Liver (tissue), 8 donors: ENCODE measurements at regions not wholly inside any gene's neighbourhood (a gene's known extent, or its start where the extent isn't known, plus 50 kb on each side); places are given as distances from the start of the nearest gene placed in this dataset.

ENCODE experiments used
- DNase-seq: peaks from one replicate; pipeline ENCODE4 v3.0.0-alpha.2; 2017; ENCODE audit warnings: low spot score
- H3K27ac ChIP-seq, 2 donors: one replicate each; pipeline ENCODE4 v1.7.0; 2013; ENCODE audit warnings: inconsistent platforms in 2 of 2, low read length in 2 of 2, control low read depth in 1 of 2, low read depth in 1 of 2, mild to moderate bottlenecking in 1 of 2
- H3K27me3 ChIP-seq, 4 donors: one replicate each; pipeline versions ENCODE4 v1.6.1 to v1.7.0; 2013; ENCODE audit warnings: low read length in 3 of 4, inconsistent platforms in 1 of 4, mild to moderate bottlenecking in 1 of 4, moderate library complexity in 1 of 4; ENCODE audit not compliant: control insufficient read depth in 4 of 4, insufficient read depth in 4 of 4
- H3K36me3 ChIP-seq, 4 donors: one replicate each; pipeline versions ENCODE4 v1.6.1 to v1.7.0; 2013; ENCODE audit warnings: low read length in 3 of 4, mild to moderate bottlenecking in 3 of 4, low read depth in 1 of 4, moderate library complexity in 1 of 4; ENCODE audit not compliant: control insufficient read depth in 4 of 4, insufficient read depth in 3 of 4
- H3K4me1 ChIP-seq, 4 donors: one replicate each; pipeline versions ENCODE4 v1.6.1 to v1.7.0; 2013; ENCODE audit warnings: low read length in 3 of 4, mild to moderate bottlenecking in 3 of 4, moderate library complexity in 1 of 4; ENCODE audit not compliant: control insufficient read depth in 4 of 4, insufficient read depth in 4 of 4
- H3K4me3 ChIP-seq, 3 donors: one replicate each; pipeline versions ENCODE4 v1.6.1 to v1.7.0; 2013; ENCODE audit warnings: low read length in 3 of 3, control low read depth in 1 of 3, low read depth in 1 of 3, mild to moderate bottlenecking in 1 of 3
- H3K9ac ChIP-seq, 2 donors: one replicate each; pipeline ENCODE4 v1.7.0; 2013; ENCODE audit warnings: low read length in 2 of 2, mild to moderate bottlenecking in 2 of 2, moderate library complexity in 2 of 2, control low read depth in 1 of 2, low read depth in 1 of 2
- H3K9me3 ChIP-seq, 4 donors: one replicate each; pipeline versions ENCODE4 v1.6.1 to v1.7.0; 2013; ENCODE audit warnings: low read length in 3 of 4; ENCODE audit not compliant: control insufficient read depth in 4 of 4
- ATF3 ChIP-seq: IDR thresholded peaks from 2 replicates; pipeline ENCODE4 v1.6.1; 2016; ENCODE audit warnings: antibody characterized with exemption
- CTCF ChIP-seq: fragments of 150-350 bp; IDR thresholded peaks from 2 replicates; pipeline ENCODE4 v1.5.1; 2017; ENCODE audit warnings: improper control_type of control experiment, low read depth, low read length; ENCODE audit not compliant: missing input control
- EGR1 ChIP-seq, 2 donors: IDR thresholded peaks; 2 replicates each; pipeline ENCODE4 v1.6.1; 2016 to 2018; ENCODE audit warnings: antibody characterized with exemption in 2 of 2, low read depth in 2 of 2
- FOXA1 ChIP-seq: IDR thresholded peaks from 2 replicates; pipeline ENCODE4 v1.6.1; 2016; ENCODE audit warnings: antibody characterized with exemption
- FOXA2 ChIP-seq: IDR thresholded peaks from 2 replicates; pipeline ENCODE4 v1.6.1; 2016; ENCODE audit warnings: antibody characterized with exemption
- GABPA ChIP-seq, 2 donors: IDR thresholded peaks in 1 of 2; conservative IDR thresholded peaks in 1 of 2; 2 replicates each; pipeline ENCODE4 v1.6.1; 2016; ENCODE audit warnings: antibody characterized with exemption in 2 of 2, mild to moderate bottlenecking in 1 of 2, moderate library complexity in 1 of 2
- HNF4G ChIP-seq: IDR thresholded peaks from 2 replicates; pipeline ENCODE4 v1.6.1; 2016; ENCODE audit warnings: antibody characterized with exemption
- JUND ChIP-seq, 2 donors: IDR thresholded peaks; 2 replicates each; pipeline ENCODE4 v1.6.1; 2016; ENCODE audit warnings: antibody characterized with exemption in 2 of 2
- MAX ChIP-seq: IDR thresholded peaks from 2 replicates; pipeline ENCODE4 v1.6.1; 2016; ENCODE audit warnings: antibody characterized with exemption
- NR2F2 ChIP-seq: IDR thresholded peaks from 2 replicates; pipeline ENCODE4 v1.6.1; 2016; ENCODE audit warnings: antibody characterized with exemption
- RAD21 ChIP-seq, 2 donors: IDR thresholded peaks; 2 replicates each; pipeline ENCODE4 v1.6.1; 2016; ENCODE audit warnings: antibody characterized with exemption in 2 of 2, mild to moderate bottlenecking in 2 of 2
- SP1 ChIP-seq: IDR thresholded peaks from 2 replicates; pipeline ENCODE4 v1.6.1; 2018; ENCODE audit warnings: antibody characterized with exemption, mild to moderate bottlenecking
- TAF1 ChIP-seq: conservative IDR thresholded peaks from 2 replicates; pipeline ENCODE4 v1.6.1; 2016; ENCODE audit warnings: antibody characterized with exemption, mild to moderate bottlenecking
- YY1 ChIP-seq: IDR thresholded peaks from 2 replicates; pipeline ENCODE4 v1.6.1; 2016; ENCODE audit warnings: antibody characterized with exemption, mild to moderate bottlenecking
- ZBTB33 ChIP-seq: IDR thresholded peaks from 2 replicates; pipeline ENCODE4 v1.6.1; 2016; ENCODE audit warnings: antibody characterized with exemption
- WGBS: extraction: QIAGEN DNeasy Blood & Tissue Kit; methylation state at CpG from one replicate; pipeline ENCODE4 v1.1.7; 2013; 5-methylcytosine and 5-hydroxymethylcytosine counted together
- donor health status: healthy.
- donor health status: healthy.
- donor health status: healthy.
- donor health status: healthy.
- donor health status: healthy.

- H3K36me3 ChIP-seq, result no peaks in the 10 kb centered on the region
- H3K4me1 ChIP-seq, result peaks cover 2 to 23% (median 18%) of the 10 kb centered on the region in 4 donors
- no peak overlapping the region for H3K27ac ChIP-seq
- 69% methylated on average over 19 of the region's 19 CpGs for WGBS
- no peak for DNase-seq
- no peak overlapping the region for H3K9ac ChIP-seq
- no peaks in the 10 kb centered on the region for H3K9me3 ChIP-seq
- no peak for TF ChIP-seq FOXA2
- no peak for TF ChIP-seq ZBTB33
- no peak for TF ChIP-seq SP1
- no peak for TF ChIP-seq NR2F2
- TF ChIP-seq HNF4G, result no peak
- no peak for TF ChIP-seq FOXA1
- no peak for TF ChIP-seq CTCF
- no peak for TF ChIP-seq MAX
- TF ChIP-seq GABPA (IDR thresholded peaks at IDR 0.05 in 1 of 2, conservative IDR thresholded peaks at IDR 0.05 in 1 of 2), result no peak
- TF ChIP-seq EGR1 (IDR thresholded peaks at IDR 0.05; ENCODE audit: low read depth in 2 of 2), result no peak
- TF ChIP-seq YY1, result no peak
- no peaks in the 10 kb centered on the region for H3K27me3 ChIP-seq
- no peak overlapping the region for H3K4me3 ChIP-seq
Observed at GRCh38 chr5:157918811-157919742, 60.1 kb upstream of the CLINT1 start.

- TF ChIP-seq TAF1, result no peak
- peak; percentile 69 to 82 for TF ChIP-seq RAD21 (IDR thresholded peaks at IDR 0.05)
- no peak for TF ChIP-seq HNF4G
- TF ChIP-seq FOXA1, result no peak
- peak; percentile 50 for TF ChIP-seq CTCF
- no peak for TF ChIP-seq JUND (IDR thresholded peaks at IDR 0.05)
- TF ChIP-seq FOXA2, result no peak
- TF ChIP-seq ZBTB33, result no peak
- no peak for TF ChIP-seq ATF3
- no peak for TF ChIP-seq YY1
Observed at GRCh38 chr5:157917899-157918809, 59.2 kb upstream of the CLINT1 start.

More at GRCh38 chr5:157917899-157918809, 59.2 kb upstream of the CLINT1 start:
- DNase-seq, result peak; percentile 55
- Histone ChIP-seq H3K9ac (no peak overlapping the region), H3K36me3 (no peaks in the 10 kb centered on the region), H3K27me3 (no peaks in the 10 kb centered on the region), H3K9me3 (no peaks in the 10 kb centered on the region), H3K4me1 (peaks cover 2 to 27% (median 19%) of the 10 kb centered on the region in 4 donors), H3K4me3 (no peak overlapping the region), H3K27ac (no peak overlapping the region)
- WGBS, result 76% methylated on average over 8 of the region's 8 CpGs
